ENCODE measurements at regions not wholly inside any gene's neighbourhood (a gene's known extent, or its start where the extent isn't known, plus 50 kb on each side); places are given as distances from the start of the nearest gene placed in this dataset.

DNA sequence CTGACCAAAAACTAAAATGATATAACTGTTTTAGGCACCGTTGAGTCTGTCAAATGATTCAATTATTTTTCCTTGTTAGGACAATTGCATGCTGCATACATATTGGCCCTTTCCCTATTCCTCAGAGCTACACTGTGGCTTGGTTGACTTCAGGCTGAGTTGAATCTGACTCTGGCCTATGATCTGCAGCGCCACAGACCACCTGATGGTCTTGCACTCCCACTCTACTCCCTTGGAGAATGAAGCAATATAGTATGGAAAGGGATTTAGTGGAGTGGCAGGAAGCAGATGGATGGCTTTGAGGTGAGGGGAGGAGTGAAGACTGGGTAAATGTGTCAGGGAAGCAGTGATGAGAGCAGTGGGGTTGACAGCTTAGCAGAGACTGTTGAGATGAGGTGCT lies 579.0 kb upstream of the STXBP6 start:
- TF ChIP-seq POLR2AphosphoS5 (IDR thresholded peaks at IDR 0.05; ENCODE audit: low read depth, low read length) (no peak), SIN3A (IDR thresholded peaks at IDR 0.05; ENCODE audit: borderline replicate concordance, insufficient read depth, low read length) (no peak)
